ENCODE measurements at regions not wholly inside any gene's neighbourhood (a gene's known extent, or its start where the extent isn't known, plus 50 kb on each side); places are given as distances from the start of the nearest gene placed in this dataset.

- TF ChIP-seq SNAPC4 (CRISPR knock-in tag; IDR thresholded peaks at IDR 0.05) (no peak), ARNT2 (CRISPR knock-in tag; IDR thresholded peaks at IDR 0.05; ENCODE audit: low read depth) (no peak), IRX3 (CRISPR knock-in tag; IDR thresholded peaks at IDR 0.05; ENCODE audit: borderline replicate concordance, low read depth) (no peak), SOX6 (IDR thresholded peaks at IDR 0.05) (no peak), SOX6 (CRISPR knock-in tag; IDR thresholded peaks at IDR 0.05) (peak; percentile 50; the same call in 1 of the 2 replicates), ZBTB42 (CRISPR knock-in tag; IDR thresholded peaks at IDR 0.05) (no peak), ARID3A (IDR thresholded peaks at IDR 0.05; ENCODE audit: low read depth, low read length) (peak; percentile 72), ZSCAN9 (CRISPR knock-in tag; IDR thresholded peaks at IDR 0.05; ENCODE audit: borderline replicate concordance) (no peak), PHF21A (CRISPR knock-in tag; IDR thresholded peaks at IDR 0.05) (no peak), MIER3 (CRISPR knock-in tag; IDR thresholded peaks at IDR 0.05; ENCODE audit: borderline replicate concordance) (no peak), ZNF296 (CRISPR knock-in tag; conservative IDR thresholded peaks at IDR 0.05) (no peak), ISX (CRISPR knock-in tag; conservative IDR thresholded peaks at IDR 0.05) (no peak), HHEX (CRISPR knock-in tag; IDR thresholded peaks at IDR 0.05) (peak; percentile 76), ZNF263 (CRISPR knock-in tag; IDR thresholded peaks at IDR 0.05) (no peak)
- TF ChIP-seq, protein P1, sequence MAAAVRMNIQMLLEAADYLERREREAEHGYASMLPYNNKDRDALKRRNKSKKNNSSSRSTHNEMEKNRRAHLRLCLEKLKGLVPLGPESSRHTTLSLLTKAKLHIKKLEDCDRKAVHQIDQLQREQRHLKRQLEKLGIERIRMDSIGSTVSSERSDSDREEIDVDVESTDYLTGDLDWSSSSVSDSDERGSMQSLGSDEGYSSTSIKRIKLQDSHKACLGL (CRISPR knock-in tag; IDR thresholded peaks at IDR 0.05) = no peak
- TF ChIP-seq, protein P2, sequence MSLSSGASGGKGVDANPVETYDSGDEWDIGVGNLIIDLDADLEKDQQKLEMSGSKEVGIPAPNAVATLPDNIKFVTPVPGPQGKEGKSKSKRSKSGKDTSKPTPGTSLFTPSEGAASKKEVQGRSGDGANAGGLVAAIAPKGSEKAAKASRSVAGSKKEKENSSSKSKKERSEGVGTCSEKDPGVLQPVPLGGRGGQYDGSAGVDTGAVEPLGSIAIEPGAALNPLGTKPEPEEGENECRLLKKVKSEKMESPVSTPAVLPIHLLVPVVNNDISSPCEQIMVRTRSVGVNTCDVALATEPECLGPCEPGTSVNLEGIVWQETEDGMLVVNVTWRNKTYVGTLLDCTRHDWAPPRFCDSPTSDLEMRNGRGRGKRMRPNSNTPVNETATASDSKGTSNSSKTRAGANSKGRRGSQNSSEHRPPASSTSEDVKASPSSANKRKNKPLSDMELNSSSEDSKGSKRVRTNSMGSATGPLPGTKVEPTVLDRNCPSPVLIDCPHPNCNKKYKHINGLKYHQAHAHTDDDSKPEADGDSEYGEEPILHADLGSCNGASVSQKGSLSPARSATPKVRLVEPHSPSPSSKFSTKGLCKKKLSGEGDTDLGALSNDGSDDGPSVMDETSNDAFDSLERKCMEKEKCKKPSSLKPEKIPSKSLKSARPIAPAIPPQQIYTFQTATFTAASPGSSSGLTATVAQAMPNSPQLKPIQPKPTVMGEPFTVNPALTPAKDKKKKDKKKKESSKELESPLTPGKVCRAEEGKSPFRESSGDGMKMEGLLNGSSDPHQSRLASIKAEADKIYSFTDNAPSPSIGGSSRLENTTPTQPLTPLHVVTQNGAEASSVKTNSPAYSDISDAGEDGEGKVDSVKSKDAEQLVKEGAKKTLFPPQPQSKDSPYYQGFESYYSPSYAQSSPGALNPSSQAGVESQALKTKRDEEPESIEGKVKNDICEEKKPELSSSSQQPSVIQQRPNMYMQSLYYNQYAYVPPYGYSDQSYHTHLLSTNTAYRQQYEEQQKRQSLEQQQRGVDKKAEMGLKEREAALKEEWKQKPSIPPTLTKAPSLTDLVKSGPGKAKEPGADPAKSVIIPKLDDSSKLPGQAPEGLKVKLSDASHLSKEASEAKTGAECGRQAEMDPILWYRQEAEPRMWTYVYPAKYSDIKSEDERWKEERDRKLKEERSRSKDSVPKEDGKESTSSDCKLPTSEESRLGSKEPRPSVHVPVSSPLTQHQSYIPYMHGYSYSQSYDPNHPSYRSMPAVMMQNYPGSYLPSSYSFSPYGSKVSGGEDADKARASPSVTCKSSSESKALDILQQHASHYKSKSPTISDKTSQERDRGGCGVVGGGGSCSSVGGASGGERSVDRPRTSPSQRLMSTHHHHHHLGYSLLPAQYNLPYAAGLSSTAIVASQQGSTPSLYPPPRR (CRISPR knock-in tag; IDR thresholded peaks at IDR 0.05; ENCODE audit: borderline replicate concordance) = peak; percentile 66; the same call in 1 of the 2 replicates
Observed at GRCh38 chr13:97165502-97166425, 56.4 kb upstream of the MBNL2 start (continued).
